NCI-H1694 (cell line): ENCODE measurements at regions not wholly inside any gene's neighbourhood (a gene's known extent, or its start where the extent isn't known, plus 50 kb on each side); places are given as distances from the start of the nearest gene placed in this dataset.

Source experiments
- DNase-seq: peaks from one replicate; lab custom pipeline; 2025; lab: John Stamatoyannopoulos, UW

DNA sequence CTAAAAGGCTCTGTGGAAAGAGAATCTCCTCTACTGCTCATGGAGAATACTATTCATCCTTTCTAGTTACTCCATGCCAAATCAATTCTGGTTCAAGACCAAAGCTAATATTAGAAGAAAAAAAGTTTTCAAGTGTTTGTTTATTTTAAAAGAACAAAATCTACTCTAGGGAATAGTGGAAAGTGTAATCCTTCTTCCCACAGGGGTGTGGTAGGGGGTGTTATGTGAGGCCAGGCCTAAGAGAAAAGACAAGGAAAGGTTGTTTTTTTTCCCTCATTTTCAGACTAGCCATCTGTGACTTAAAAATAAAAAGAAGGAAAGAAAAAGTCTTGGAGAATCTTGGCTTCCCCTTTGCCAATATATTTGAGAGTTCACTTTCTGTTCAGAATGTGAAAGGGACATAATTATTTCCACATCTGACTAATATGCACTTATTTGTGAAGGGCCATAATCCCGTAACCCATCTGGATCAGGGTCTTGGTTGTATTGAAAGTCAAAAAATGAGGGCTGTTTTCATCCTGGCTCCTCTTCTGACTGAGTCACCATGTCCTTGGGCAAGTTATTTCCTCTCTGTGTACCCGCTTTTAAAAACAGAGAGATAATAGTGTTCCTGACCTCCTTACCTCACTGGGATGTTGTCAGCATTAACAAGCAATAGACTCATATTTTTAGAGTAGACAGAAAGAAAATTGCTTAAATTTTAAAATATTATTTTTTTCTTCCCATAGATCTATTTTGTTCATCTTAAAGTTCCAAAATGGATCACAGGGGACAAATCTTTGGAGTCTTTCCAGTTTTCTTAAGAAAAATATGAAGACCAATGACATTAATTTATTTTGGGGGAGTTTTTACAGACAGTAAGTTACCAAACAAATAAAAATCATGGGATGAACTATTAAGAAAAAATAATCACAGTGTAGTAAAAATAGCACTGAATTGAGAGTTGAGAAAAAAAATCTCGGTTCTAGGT lies 233.7 kb downstream of the IBTK start:
- no peak for DNase-seq

DNA sequence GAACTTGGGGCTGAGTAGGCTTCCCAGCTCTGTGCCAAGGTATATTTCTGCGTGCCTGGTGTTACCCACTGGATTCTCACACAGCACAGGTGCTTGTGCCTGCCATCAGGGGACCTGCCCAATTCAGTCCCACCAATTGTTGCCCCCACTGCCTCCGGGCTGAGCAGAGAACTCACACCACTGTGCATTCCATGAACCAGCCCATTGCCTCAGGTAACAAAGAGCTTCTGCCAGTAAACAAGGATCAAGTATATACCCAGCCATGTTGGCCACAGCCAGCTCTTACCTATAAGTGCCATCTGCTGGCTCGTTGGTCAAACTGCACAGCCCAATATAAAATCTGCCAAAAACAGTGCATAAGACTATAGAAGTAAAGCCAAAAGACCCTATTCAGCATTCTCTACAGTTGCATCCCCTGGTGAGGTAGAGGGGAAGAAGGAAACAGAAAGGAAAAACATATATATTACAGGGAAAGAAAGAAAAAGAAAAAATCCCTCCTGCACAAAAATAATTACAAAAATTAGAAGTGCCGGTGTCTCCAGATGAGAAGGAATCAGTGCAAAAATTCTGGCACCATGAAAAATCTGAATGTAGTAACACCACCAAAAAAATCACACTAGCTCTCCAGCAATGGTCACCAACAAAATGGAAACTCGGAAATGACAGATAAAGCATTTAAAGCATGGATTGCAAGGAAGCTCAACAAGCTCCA lies 241.4 kb downstream of the IBTK start:
- peak; percentile 14 for DNase-seq

DNA sequence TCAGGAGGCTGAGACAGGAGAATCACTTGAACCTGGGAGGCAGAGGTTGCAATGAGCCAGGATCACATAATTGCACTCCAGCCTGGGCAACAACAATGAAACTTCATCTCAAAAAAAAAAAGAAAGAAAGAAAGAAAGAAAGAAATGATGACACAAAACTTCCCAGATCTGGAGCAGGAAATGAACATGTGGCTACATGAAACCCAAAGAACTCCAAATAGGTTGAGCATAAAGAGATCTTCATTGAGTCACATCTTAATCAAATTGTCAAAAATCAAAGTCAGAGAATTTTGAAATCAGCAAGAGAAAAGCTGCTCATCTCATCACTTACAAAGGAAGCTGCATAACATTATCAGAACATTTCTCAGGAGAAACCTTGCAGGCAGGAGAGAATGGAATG lies 247.0 kb downstream of the IBTK start:
- no peak for DNase-seq

DNA sequence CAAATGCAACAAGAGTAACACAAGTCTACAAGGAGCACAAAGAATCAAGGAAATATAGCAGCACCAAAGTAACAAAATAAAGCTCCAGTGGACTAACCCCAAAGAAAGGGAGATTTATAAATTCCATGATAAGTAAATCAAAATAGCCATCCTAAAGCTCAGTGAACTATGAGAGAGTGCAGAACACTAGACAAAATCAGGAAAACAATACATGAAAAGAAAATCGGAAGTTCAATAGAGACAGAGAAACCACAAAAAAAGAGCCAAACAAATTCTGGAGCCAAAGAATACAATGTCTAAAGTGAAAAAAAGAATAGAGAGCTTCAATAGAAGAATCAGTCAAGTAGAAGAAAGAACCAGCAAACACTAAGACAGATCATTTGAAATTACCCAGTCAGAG lies 247.3 kb upstream of the TENT5A start:
- no peak for DNase-seq

DNA sequence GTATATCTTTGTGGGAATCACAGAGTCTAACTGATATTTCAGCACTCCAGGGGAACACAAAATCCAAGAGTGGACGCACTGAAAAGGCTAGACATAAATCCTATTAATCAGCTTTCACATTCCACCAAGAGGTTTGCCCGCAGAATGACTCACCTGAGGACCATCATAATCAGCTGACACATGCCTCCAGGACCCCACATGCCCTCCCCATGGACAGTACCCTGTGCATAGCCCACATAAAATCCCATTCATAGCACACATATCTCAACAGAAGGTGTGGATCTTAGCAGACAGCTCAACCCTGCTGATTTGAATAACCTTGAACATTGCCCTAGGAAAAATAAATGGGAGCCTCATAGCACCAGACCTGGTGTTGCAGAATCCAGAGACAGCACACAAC lies 246.8 kb upstream of the TENT5A start:
- no peak for DNase-seq

DNA sequence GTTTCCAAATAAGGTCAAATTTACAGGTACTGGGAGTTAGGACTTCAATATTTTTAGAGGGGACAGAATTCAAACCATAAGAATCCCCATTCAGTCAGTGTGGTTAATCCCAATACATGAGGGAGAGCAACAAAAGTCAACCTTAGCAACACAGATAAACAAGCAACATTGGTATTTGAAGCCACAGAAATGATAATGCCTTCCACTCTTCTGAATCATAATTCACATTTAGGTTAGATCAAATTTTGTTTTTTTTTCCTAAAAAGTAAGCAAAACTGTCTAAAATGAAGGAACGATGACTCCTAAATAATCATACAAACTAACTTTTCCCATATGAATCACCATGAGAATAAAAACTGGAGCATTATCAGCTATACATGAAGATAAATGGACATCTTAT lies 246.0 kb upstream of the TENT5A start:
- DNase-seq = no peak

DNA sequence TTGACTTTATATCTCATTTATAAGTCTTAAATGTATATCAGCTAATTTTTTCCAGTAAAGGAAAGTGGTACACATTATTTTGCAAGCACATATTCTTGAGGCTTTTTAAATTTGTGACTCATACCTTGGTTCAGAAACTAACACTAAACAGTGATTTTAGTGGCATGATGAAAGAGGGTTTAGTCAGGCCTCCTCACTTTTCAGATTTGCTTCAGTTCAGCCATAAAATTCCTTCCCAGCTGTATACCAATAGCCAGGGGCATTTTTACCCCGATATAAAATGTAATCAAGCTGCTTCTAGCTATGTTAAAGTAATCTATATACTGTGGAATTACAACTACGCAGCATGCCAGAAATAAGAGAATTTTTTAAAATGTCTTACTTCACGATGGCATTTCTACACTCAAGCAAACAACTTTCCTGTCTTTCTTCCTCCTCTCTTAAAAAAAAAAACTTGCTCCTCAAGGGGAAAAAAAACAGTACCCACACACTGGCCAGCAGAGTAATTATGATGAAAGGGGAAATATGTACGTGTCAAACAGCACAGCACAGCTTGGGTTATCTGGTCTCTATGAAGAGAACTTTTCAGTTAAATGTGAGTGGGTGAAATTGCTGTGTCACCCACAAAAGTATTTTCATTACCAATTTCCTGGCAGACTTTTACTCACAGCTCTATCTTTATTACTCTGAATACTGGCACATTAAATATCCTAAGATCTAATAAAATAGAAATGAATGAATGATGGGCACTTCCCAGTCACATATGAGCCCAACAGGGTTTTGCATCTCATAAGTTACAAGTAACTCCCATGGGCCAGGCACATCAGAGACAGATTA lies 244.8 kb upstream of the TENT5A start:
- no peak for DNase-seq

DNA sequence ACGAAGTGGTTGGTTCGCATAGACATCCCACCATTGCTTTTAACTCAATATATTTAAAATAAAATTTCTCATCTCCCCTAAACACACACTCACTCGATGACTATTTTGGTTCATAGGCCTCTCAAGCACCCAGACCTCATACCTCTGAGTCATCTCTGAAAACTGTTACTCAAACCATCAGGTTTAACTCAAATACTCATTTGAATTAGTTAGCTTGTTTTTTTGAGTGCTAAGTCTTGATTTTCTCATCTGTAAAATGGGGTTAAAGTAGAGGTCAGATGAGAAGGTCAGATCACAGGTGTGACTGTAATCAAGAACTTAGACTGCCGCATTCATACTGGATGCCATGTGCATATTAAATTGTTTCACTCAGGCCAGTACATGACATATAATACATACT lies 243.9 kb upstream of the TENT5A start:
- DNase-seq = no peak

DNA sequence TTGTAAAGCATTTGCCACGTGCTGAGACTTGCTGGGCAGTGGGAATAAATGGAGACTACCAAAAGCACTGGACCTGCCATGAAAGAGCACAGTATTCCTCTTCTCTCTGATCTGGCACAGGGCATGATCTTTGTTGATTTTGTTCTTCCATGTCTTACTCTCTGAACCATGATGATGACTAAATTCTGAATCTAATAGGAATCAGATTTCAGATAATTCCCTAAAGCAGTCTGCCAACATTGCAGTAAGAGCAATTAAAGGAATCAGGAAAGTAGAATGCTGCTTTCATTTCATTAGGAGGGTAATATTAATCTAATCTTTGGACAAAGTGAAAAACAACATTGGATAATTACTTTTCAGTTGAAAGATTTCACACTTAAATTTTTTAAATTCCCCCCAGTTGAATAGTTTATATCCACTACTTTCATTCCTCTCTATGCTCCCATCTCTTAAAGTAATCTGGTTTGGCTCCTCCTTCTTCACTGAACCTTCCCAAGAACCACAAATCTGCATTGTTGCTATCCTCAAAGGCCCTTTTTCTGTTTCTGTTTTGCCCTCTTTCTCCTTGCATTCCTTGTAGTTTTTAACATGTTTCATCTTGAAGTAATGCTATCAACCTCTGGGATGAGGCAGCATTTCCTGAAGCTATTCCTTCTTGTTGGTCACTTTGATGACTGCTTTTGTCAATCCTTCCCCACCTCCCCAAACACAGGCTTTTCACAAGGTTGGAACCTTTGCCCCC lies 243.2 kb upstream of the TENT5A start:
- no peak for DNase-seq

DNA sequence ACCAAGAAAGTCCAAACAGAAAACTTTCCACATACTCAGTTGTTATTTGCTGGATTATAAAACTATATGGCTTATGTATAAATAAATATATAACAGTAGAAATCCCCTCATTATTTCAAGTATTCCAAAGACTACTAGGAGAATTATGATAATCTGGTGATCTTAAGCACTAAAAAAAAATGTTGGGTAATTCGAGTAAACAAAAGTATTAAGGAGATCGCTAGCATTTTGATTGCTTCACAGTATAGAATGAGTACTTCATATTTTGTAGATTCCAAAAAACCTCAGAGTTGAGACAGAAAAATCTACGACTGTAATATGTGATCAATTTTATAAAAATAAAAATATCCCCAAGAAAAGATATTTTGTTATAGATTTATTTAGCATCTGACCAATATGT lies 236.4 kb upstream of the TENT5A start:
- no peak for DNase-seq

DNA sequence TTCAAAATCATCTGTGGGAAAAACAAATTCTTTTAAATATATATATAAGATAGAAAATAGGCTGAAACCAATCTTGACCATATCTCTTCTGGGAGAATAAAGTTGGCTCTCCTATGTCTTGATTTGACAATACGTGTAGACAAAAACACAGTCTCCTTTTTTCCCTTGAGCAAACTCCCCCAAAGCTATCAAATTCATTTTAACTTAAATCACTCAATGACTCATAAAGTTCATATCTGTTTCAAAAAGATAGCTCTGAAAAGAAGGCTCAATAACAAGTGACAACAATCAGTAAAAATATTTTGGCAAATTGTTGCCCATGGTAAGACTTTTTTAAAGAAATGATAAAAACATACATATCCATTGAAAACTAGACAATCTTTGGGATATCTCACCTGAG lies 236.0 kb upstream of the TENT5A start:
- no peak for DNase-seq

DNA sequence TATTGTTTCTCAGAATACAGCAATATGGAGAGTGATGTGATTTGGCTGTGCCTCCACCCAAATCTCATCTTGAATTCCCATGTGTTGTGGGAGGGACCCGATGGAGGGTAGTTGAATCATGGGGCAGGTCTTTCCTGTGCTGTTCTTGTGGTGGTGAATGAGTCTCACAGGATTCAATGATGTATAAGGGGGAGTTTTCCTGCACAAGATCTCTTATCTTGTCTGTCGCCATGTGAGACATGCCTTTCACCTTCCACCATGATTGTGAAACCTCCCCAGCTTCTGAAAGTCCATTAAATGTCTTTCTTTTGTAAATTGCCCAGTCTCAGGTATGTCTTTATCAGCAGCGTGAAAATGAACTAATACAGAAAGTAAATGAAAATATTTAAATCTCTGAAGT lies 234.8 kb upstream of the TENT5A start:
- no peak for DNase-seq

DNA sequence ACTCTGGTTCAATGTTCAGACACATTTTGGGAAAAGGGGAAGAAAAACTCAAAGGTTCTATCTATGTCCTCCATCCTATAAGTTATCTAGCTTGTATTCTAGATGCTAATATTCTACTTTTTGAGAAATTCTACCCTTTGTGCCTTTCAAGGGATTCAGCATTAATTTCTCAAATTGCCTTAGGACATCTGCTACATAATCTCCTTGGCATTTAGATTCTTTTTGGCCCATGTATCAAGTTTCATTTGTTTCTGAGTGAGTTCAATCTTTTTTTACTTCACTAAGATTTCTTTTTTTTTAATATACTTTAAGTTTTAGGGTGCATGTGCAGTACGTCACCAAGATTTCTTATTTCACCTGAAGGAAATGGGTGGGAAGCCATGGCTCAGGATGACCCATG lies 232.7 kb upstream of the TENT5A start:
- DNase-seq = no peak

DNA sequence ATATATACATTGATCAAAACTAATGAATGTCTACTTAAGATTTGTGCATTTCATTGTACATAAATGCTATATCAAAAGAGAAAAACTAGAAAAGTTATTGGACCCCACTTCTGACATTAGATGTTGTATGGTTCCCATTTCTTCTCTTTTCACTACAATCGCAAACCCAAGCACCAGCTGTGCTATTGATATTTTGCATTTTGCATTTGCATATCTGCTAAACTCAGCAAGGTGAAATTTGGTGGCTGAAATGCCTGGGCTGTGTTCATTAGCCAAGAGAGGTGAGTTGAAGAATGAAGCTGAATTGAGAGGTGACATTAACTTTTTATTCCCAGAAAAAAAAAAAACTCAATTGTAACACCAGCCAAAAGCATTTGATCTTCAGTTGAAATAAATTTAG lies 232.1 kb upstream of the TENT5A start:
- DNase-seq = no peak

DNA sequence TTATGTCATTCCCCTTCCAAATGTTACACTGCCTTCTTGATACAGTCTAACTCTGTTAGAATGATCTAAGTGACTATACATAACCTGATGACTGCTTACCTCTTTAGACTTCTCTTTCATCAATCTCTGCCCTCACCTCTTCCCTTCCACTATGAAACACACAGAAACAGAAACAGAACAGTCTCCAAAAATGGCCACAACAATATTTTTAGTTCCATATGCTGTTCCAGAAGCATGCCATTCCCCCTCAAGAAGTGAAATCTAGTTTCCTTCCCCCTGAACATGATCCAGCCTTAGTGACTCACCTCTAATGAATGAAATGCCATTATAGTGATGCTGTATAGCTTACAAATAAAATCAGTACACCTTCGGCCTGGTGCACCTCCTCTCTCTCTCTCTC lies 229.3 kb upstream of the TENT5A start:
- no peak for DNase-seq

DNA sequence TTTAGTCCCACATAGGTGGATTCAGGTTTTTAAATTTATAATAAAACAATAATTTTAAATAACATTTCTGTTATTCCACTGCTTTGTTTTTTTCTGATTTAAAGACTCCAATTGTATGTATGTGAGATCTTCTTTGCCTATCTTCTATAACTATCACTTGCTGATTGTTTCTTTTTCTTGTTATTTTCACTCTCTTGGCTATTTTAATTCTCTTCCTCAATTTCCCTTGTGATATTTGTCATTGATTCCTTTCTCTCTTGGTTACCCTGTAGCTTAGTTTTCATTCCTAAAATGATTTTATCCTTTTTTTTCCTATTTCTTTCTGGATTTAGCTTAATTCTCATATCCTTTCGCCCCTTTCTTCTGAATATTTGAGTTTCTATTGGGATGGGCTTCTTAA lies 227.3 kb upstream of the TENT5A start:
- DNase-seq = no peak

DNA sequence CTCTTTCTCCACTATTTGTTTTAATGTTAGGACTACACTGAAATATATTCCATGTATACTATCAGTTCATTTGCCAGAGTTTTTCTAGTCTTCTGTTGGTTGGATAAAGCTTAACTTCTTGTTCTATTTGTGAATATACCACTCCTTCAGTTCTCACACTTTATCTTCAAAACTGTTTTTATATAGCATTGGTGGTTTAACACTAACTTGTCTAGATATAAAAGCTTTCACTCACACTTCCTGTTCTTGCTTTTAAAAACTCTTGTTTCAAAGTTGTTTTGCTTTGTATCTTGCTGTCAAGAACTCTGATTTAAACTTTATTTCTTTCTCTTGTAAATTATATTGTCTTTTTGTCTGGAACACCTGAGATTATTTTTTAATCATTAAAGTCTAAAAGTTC lies 226.8 kb upstream of the TENT5A start:
- no peak for DNase-seq

DNA sequence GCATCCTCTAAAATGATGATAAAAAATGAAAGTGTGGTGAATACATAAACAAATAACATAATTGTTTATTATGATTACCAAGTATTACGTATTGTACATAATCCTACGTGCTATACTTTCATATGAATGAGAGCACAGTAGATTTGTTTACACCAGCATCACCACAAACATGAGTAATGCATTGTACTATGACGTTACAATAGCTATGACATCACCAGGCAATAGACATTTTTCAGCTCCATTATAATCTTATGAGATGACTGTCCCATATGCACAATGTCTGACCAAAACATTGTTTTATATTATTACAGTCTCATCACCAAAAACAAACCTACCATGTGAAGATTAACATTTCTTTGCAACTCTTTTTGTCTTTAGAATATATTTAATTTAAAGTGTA lies 225.7 kb upstream of the TENT5A start:
- DNase-seq = no peak

DNA sequence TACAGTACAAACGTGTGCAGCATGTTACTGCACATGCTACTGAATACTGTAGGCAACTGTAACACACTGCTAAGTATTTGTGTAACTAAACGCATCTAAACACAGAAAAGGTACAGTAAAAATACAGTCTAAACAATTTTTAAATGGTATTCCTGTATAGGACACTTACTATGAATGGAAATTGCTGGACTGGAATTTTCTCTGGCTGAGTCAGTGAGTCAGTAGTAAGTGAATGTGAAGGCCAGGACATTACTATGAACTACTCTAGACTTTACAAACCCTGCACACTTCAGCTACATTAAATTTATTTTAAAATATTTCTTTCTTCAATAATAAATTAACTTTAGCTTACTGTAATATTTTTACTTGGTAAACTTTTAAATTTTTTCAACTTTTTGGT lies 225.0 kb upstream of the TENT5A start:
- DNase-seq = no peak

DNA sequence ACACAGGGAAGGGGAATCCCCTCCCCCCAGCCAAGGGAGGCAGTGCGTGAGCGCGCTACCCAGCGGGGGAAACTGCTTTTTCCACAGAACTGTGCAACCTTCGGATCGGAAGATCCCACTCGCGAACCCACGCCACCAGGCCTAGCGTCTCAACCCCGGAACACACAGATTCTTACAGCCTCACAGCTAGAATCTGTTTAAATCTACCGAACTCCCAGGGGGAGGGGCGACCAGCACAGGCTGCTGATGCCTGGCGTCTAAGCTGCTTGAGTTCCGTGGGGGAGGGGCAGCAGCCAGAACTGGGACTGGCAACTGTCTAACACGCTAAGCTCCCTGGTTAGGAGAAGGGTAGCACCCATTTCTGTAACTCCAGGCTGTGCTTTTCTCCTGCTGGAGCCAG lies 217.3 kb upstream of the TENT5A start:
- no peak for DNase-seq

DNA sequence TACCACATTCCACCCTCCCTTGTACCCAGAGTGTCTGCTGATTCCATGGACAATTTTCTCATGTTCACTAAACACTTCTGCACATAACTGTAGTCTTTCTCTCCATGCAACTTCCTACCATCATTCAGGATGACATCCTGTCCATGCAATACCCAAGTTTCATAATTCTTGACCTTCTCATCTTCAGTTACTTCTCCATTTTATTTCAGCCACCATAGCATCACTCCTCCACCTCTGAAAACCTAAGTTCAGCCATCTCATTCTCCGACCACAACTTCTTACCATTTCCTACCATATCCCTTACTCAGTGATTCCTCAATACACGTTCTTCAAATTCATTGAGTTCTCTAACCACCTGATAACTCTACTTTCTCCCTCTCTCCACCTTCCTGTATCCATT lies 216.5 kb upstream of the TENT5A start:
- no peak for DNase-seq

DNA sequence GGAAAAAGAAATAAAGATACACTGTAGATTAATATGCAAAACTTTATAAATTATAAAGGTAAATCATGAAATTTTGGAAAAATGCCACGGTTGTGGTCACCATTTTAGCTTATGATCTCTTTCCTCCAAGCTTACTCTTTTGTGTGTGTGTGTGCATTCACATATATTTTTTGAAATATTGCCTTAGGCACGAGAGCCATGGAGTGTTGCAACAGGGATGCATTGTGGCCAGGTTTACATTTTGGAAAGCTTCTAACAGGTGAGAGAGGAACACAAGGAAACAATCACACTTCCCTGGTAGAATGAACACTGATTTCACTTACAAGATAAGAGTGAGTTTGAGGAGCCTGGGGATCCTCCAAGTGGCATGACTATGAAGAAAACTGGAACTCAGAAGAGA lies 214.5 kb upstream of the TENT5A start:
- no peak for DNase-seq
